ENCODE measurements at regions not wholly inside any gene's neighbourhood (a gene's known extent, or its start where the extent isn't known, plus 50 kb on each side); places are given as distances from the start of the nearest gene placed in this dataset.
A peak's percentile ranks its signal among the peaks of the same experiment; 100 is the strongest.

- no peak for DNase-seq (ENCODE audit: low read depth)
- H3K4me3 ChIP-seq (ENCODE audit: low read depth, low read length): no peak overlapping the region
- in situ Hi-C loops (cut with HindIII; ENCODE audit: low sequenced_read_pairs): no loop called here
- TF ChIP-seq, protein P1, sequence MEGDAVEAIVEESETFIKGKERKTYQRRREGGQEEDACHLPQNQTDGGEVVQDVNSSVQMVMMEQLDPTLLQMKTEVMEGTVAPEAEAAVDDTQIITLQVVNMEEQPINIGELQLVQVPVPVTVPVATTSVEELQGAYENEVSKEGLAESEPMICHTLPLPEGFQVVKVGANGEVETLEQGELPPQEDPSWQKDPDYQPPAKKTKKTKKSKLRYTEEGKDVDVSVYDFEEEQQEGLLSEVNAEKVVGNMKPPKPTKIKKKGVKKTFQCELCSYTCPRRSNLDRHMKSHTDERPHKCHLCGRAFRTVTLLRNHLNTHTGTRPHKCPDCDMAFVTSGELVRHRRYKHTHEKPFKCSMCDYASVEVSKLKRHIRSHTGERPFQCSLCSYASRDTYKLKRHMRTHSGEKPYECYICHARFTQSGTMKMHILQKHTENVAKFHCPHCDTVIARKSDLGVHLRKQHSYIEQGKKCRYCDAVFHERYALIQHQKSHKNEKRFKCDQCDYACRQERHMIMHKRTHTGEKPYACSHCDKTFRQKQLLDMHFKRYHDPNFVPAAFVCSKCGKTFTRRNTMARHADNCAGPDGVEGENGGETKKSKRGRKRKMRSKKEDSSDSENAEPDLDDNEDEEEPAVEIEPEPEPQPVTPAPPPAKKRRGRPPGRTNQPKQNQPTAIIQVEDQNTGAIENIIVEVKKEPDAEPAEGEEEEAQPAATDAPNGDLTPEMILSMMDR (IDR thresholded peaks at IDR 0.05; ENCODE audit: low read depth, low read length, missing control alignments): no peak
These were observed 547.9 kb downstream of the DTWD2 start for GRCh38 chr5:118440496-118440895.

GRCh38 chr5:118439831-118440230 lies 548.5 kb downstream of the DTWD2 start:
- TF ChIP-seq, protein P1 (IDR thresholded peaks at IDR 0.05; ENCODE audit: low read depth, low read length, missing control alignments): no peak
- in situ Hi-C loops (cut with HindIII; ENCODE audit: low sequenced_read_pairs): no loop called here
- no peak overlapping the region for H3K4me3 ChIP-seq (ENCODE audit: low read depth, low read length)
- peak; percentile 39 for DNase-seq (ENCODE audit: low read depth)

DNA sequence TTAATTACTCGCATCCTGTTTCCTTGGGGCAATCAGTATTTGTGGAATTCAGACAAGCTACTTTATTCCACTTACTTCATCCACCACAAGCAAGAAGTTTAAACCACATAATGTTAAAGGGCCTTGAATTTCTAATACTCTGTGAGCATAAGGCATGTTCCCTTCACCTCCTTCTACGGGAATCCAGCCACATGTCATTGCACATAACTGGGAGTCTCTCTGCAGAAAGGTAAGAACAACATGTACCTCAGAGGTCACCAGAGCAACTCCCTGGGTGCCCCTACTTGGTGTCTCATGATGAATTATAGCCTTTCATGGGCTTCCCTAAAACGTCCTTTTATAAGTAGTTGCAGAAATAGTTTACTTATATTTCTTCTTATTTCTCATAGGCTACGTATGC lies 553.2 kb downstream of the DTWD2 start:
- H3K4me3 ChIP-seq (ENCODE audit: low read depth, low read length): no peak overlapping the region
- DNase-seq (ENCODE audit: low read depth): no peak
- TF ChIP-seq, protein P1 (IDR thresholded peaks at IDR 0.05; ENCODE audit: low read depth, low read length, missing control alignments): no peak
- in situ Hi-C loops (cut with HindIII; ENCODE audit: low sequenced_read_pairs): no loop called here

DNA sequence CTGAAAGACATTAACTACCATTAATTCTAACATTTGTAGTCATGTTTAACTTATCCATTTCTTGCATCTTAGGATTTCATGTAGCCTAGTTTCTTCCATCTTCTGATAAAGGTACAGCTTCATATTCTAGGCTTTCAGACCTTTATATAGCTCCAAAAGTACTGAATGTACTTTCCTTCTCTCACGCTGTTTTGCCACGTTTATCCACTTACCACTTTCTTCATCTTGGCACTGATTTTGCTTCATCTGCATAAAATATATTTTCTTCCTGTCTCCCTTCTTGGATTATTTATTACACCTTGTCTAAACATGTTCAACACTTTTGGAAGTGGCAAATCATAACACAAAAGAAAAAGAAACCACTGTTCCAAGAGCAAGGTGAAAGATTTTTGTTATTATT lies 553.8 kb downstream of the DTWD2 start:
- TF ChIP-seq, protein P1 (IDR thresholded peaks at IDR 0.05; ENCODE audit: low read depth, low read length, missing control alignments): no peak
- in situ Hi-C loops (cut with HindIII; ENCODE audit: low sequenced_read_pairs): no loop called here

GRCh38 chr5:118430076-118430475 lies 558.3 kb downstream of the DTWD2 start:
- DNase-seq (ENCODE audit: low read depth): no peak
- TF ChIP-seq, protein P1 (IDR thresholded peaks at IDR 0.05; ENCODE audit: low read depth, low read length, missing control alignments): no peak
- in situ Hi-C loops (cut with HindIII; ENCODE audit: low sequenced_read_pairs): no loop called here
- no peak overlapping the region for H3K4me3 ChIP-seq (ENCODE audit: low read depth, low read length)

More for the DNA sequence above, 553.8 kb downstream of the DTWD2 start:
- DNase-seq (ENCODE audit: low read depth): no peak
- no peak overlapping the region for H3K4me3 ChIP-seq (ENCODE audit: low read depth, low read length)

GRCh38 chr5:118407958-118408357 lies 580.4 kb downstream of the DTWD2 start:
- no peak for DNase-seq (ENCODE audit: low read depth)
- in situ Hi-C loops (cut with HindIII; ENCODE audit: low sequenced_read_pairs): no loop called here
- TF ChIP-seq, protein P1 (IDR thresholded peaks at IDR 0.05; ENCODE audit: low read depth, low read length, missing control alignments): no peak
- no peak overlapping the region for H3K4me3 ChIP-seq (ENCODE audit: low read depth, low read length)

- DNase-seq (ENCODE audit: low read depth): no peak
- in situ Hi-C loops (cut with HindIII; ENCODE audit: low sequenced_read_pairs): no loop called here
- H3K4me3 ChIP-seq (ENCODE audit: low read depth, low read length): no peak overlapping the region
- TF ChIP-seq, protein P1 (IDR thresholded peaks at IDR 0.05; ENCODE audit: low read depth, low read length, missing control alignments): no peak
These were observed 582.7 kb downstream of the DTWD2 start for GRCh38 chr5:118405650-118406061.
